ENCODE measurements at regions not wholly inside any gene's neighbourhood (a gene's known extent, or its start where the extent isn't known, plus 50 kb on each side); places are given as distances from the start of the nearest gene placed in this dataset.

- TF ChIP-seq POLR2AphosphoS5 (IDR thresholded peaks at IDR 0.05) = no peak
- no peak for TF ChIP-seq POLR2A (IDR thresholded peaks at IDR 0.05)
- no peak for TF ChIP-seq EP300 (IDR thresholded peaks at IDR 0.05; ENCODE audit: low read depth)
- no peaks in the 10 kb centered on the region for H3K4me1 ChIP-seq
- no peak overlapping the region for H3K4me3 ChIP-seq
- no peak overlapping the region for H3K27ac ChIP-seq
- H3K36me3 ChIP-seq = no peaks in the 10 kb centered on the region
- H3K27me3 ChIP-seq = no peaks in the 10 kb centered on the region
- 83% methylated on average over 8 of the region's 8 CpGs; no CpG with 5 or more reads in 1 of the 2 donors for WGBS, 2 donors (ENCODE audit: low coverage in 1 of 2)
- DNase-seq = no peak
- intact Hi-C loops (cut with DNase I; ENCODE audit: low total_unique reads) = no loop called here
- in situ Hi-C loops (cut with MboI; ENCODE audit: low pct_ligation_motif_present in 1 of 4, low pct_unique_long_range_greater_than_20kb in 1 of 4, low sequenced_read_pairs in 3 of 4) = no loop called here
- no peaks in the 10 kb centered on the region for H3K9me3 ChIP-seq
Observed at GRCh38 chr4:159723341-159724048, 620.6 kb downstream of the RAPGEF2 start.

- Histone ChIP-seq H3K27ac (no peak overlapping the region), H3K4me1 (no peaks in the 10 kb centered on the region), H3K36me3 (no peaks in the 10 kb centered on the region), H3K27me3 (no peaks in the 10 kb centered on the region), H3K4me3 (no peak overlapping the region), H3K9me3 (no peaks in the 10 kb centered on the region)
- WGBS, 2 donors (ENCODE audit: low coverage in 1 of 2) = 80 to 88% methylated on average over 1 of the region's 1 CpG
- DNase-seq = no peak
- in situ Hi-C loops (cut with MboI; ENCODE audit: low pct_ligation_motif_present in 1 of 4, low pct_unique_long_range_greater_than_20kb in 1 of 4, low sequenced_read_pairs in 3 of 4) (no loop called here), intact Hi-C loops (cut with DNase I; ENCODE audit: low total_unique reads) (no loop called here)
- TF ChIP-seq EP300 (IDR thresholded peaks at IDR 0.05; ENCODE audit: low read depth) = no peak
- TF ChIP-seq CTCF (IDR thresholded peaks at IDR 0.05) = no peak
- TF ChIP-seq POLR2A (IDR thresholded peaks at IDR 0.05) = no peak
- TF ChIP-seq POLR2AphosphoS5 (IDR thresholded peaks at IDR 0.05) = no peak
Observed at GRCh38 chr4:159725571-159725970, 622.7 kb downstream of the RAPGEF2 start.

- no peaks in the 10 kb centered on the region for H3K4me1 ChIP-seq
- TF ChIP-seq POLR2AphosphoS5 (IDR thresholded peaks at IDR 0.05) = no peak
- TF ChIP-seq EP300 (IDR thresholded peaks at IDR 0.05; ENCODE audit: low read depth) = no peak
- TF ChIP-seq POLR2A (IDR thresholded peaks at IDR 0.05) = no peak
- no peak for TF ChIP-seq CTCF (IDR thresholded peaks at IDR 0.05)
- no peaks in the 10 kb centered on the region for H3K27me3 ChIP-seq
- 74 to 81% methylated on average over 6 of the region's 6 CpGs for WGBS, 2 donors (ENCODE audit: low coverage in 1 of 2)
- H3K27ac ChIP-seq = no peak overlapping the region
- in situ Hi-C loops (cut with MboI; ENCODE audit: low pct_ligation_motif_present in 1 of 4, low pct_unique_long_range_greater_than_20kb in 1 of 4, low sequenced_read_pairs in 3 of 4) = no loop called here
- no peaks in the 10 kb centered on the region for H3K9me3 ChIP-seq
- no peak for DNase-seq
- intact Hi-C loops (cut with DNase I; ENCODE audit: low total_unique reads) = no loop called here
- no peaks in the 10 kb centered on the region for H3K36me3 ChIP-seq
- H3K4me3 ChIP-seq = no peak overlapping the region
Observed at GRCh38 chr4:159735281-159736207, 632.7 kb downstream of the RAPGEF2 start.

- TF ChIP-seq POLR2A (IDR thresholded peaks at IDR 0.05) = no peak
- no peak for TF ChIP-seq CTCF (IDR thresholded peaks at IDR 0.05)
- no peak for TF ChIP-seq EP300 (IDR thresholded peaks at IDR 0.05; ENCODE audit: low read depth)
- no peak for TF ChIP-seq POLR2AphosphoS5 (IDR thresholded peaks at IDR 0.05)
- no peak overlapping the region for H3K4me3 ChIP-seq
Observed at GRCh38 chr4:159736411-159736810, 633.5 kb downstream of the RAPGEF2 start.

More at GRCh38 chr4:159736411-159736810, 633.5 kb downstream of the RAPGEF2 start:
- Histone ChIP-seq H3K36me3 (no peaks in the 10 kb centered on the region), H3K4me1 (no peaks in the 10 kb centered on the region), H3K27me3 (no peaks in the 10 kb centered on the region), H3K9me3 (no peaks in the 10 kb centered on the region), H3K27ac (no peak overlapping the region)
- 61 to 76% methylated on average over 7 of the region's 7 CpGs for WGBS, 2 donors (ENCODE audit: low coverage in 1 of 2)
- no peak for DNase-seq
- in situ Hi-C loops (cut with MboI; ENCODE audit: low pct_ligation_motif_present in 1 of 4, low pct_unique_long_range_greater_than_20kb in 1 of 4, low sequenced_read_pairs in 3 of 4) (no loop called here), intact Hi-C loops (cut with DNase I; ENCODE audit: low total_unique reads) (no loop called here)
